HepG2 (cell line): ENCODE measurements at regions not wholly inside any gene's neighbourhood (a gene's known extent, or its start where the extent isn't known, plus 50 kb on each side); places are given as distances from the start of the nearest gene placed in this dataset.
"Not testable (repeated sequence)": the region's sequence is repeated elsewhere in the genome, so short reads cannot be mapped to it uniquely, and the experiment has no call there.

Source experiments
- ATAC-seq: fragments of 200-7000 bp; cut with Tn5 transposase; 3 replicates; pipeline ENCODE4 v1.9.1; 2020; ENCODE audit warnings: mild to moderate bottlenecking, moderate library complexity
- BruUV-seq: library from RNA; stranded (reverse); fragments of 400-500 nt; replicated peaks from 2 replicates; lab custom pipeline; 2021; lab: Mats Ljungman, UMichigan
- CTCF ChIA-PET: fragments of 300-600 bp; formaldehyde crosslinking; extraction: SDS; loops from one replicate; lab custom pipeline; 2021; ENCODE audit warnings: low total read pairs, inconsistent platforms, low intra/inter-chr PET ratio; lab: Yijun Ruan, JAX
- POLR2A ChIA-PET: fragments of 350-600 bp; sonication (Branson Sonifier 250); formaldehyde crosslinking; loops from one replicate; lab custom pipeline; 2020; ENCODE audit warnings: antibody characterized with exemption, inconsistent platforms; lab: Yijun Ruan, JAX
- DNase-seq: peaks from one replicate; pipeline ENCODE4 v3.0.0-alpha.2; 2015; ENCODE audit warnings: low spot score
- FAIRE-seq: peaks from 3 replicates; lab custom pipeline; 2011; peaks lifted over from hg19 to GRCh38; lab: Jason Lieb, UNC
- H2AFZ ChIP-seq: one replicate; pipeline ENCODE4 v1.6.1; 2011; ENCODE audit warnings: low read length, inconsistent platforms
- H3K27ac ChIP-seq: fragments of 300-600 bp; 3 replicates; pipeline ENCODE4 v1.8.0; 2011; ENCODE audit warnings: mixed run types, mild to moderate bottlenecking, mixed read lengths, low read length, inconsistent platforms; ENCODE audit not compliant: insufficient read depth; ENCODE audit errors: extremely low read length
- H3K27me3 ChIP-seq, 2 experiments: fragments of 200-600 bp in 1 of 2; 2 replicates in 1 of 2; 3 replicates in 1 of 2; pipeline versions ENCODE4 v1.6.0 to v1.8.0; 2011; ENCODE audit warnings: low read length in 2 of 2, mild to moderate bottlenecking in 2 of 2, moderate library complexity in 2 of 2, inconsistent platforms in 1 of 2; ENCODE audit not compliant: insufficient read depth in 2 of 2, control insufficient read depth in 1 of 2
- H3K36me3 ChIP-seq, 2 experiments: fragments of 200-600 bp in 1 of 2; replicated peaks in 1 of 2; 2 replicates in 1 of 2; 3 replicates in 1 of 2; pipeline versions ENCODE4 v1.5.1 to v1.8.0; 2011; ENCODE audit warnings: low read length in 2 of 2, inconsistent platforms in 1 of 2; ENCODE audit not compliant: insufficient read depth in 2 of 2, control insufficient read depth in 1 of 2
- H3K4me1 ChIP-seq: 2 replicates; pipeline ENCODE4 v1.5.1; 2012; ENCODE audit warnings: low read length, inconsistent platforms; ENCODE audit not compliant: insufficient read depth
- H3K4me2 ChIP-seq: 2 replicates; pipeline ENCODE4 v1.6.0; 2011; ENCODE audit warnings: low read depth, low read length, inconsistent platforms
- H3K4me3 ChIP-seq, 3 experiments: fragments of 200-600 bp in 1 of 3; sonication (generic), shearing (Covaris generic) in 1 of 3; replicated peaks in 1 of 3; 2 replicates each; pipeline ENCODE4 v1.5.1; 2011 to 2016; ENCODE audit warnings: low read length in 3 of 3, inconsistent platforms in 2 of 3, low read depth in 2 of 3, mild to moderate bottlenecking in 2 of 3, control low read depth in 1 of 3, mixed read lengths in 1 of 3; ENCODE audit not compliant: insufficient read depth in 1 of 3
- H3K79me2 ChIP-seq: one replicate; pipeline ENCODE4 v1.6.1; 2011; ENCODE audit warnings: low read length, inconsistent platforms; ENCODE audit not compliant: insufficient read depth
- H3K9ac ChIP-seq: 2 replicates; pipeline ENCODE4 v1.6.0; 2011; ENCODE audit warnings: mild to moderate bottlenecking, low read depth, low read length, inconsistent platforms; ENCODE audit not compliant: insufficient read depth
- H3K9me3 ChIP-seq: 2 replicates; pipeline ENCODE4 v1.5.1; 2012; ENCODE audit warnings: mild to moderate bottlenecking, low read length
- H4K20me1 ChIP-seq: 2 replicates; pipeline ENCODE4 v1.6.0; 2011; ENCODE audit warnings: inconsistent platforms, mild to moderate bottlenecking, low read length, moderate library complexity; ENCODE audit not compliant: insufficient read depth
- WGBS: methylation state at CpG from one replicate; pipeline ENCODE4 v1.1.6; 2017; ENCODE audit warnings: low lambda C conversion rate; 5-methylcytosine and 5-hydroxymethylcytosine counted together
- in situ Hi-C: cut with HindIII; loops from 2 replicates; pipeline ENCODE4 v1.10.0; 2017; ENCODE audit warnings: low pct_unique_long_range_greater_than_20kb; ENCODE audit not compliant: extremely low pct_ligation_motif_present
- intact Hi-C: fragments of 100-400 bp; cut with micrococcal nuclease; formaldehyde crosslinking; loops from one replicate; pipeline ENCODE4 v1.10.0; 2022; ENCODE audit not compliant: unreplicated experiment

DNA sequence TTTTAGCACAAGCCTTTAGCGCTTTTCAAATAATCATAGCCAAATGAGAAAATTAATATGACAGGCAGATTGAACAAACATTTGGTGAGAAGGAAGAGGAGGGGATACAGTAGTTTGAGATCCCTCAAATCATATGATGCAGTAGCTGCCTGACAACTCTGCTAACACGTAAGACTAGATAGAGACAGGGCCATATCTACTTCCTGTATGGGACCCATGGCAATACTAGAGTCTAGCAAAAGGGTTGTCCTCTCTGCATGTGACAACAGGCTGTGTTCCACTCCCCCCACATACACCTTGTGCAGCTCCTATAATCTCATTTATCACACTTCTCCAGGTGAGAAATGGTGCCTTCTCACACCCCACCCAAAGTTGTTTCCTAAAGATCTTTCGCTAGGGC lies 106.3 kb upstream of the NBPF26 start:
- H3K27ac ChIP-seq, H2AFZ ChIP-seq, intact Hi-C loops, H3K36me3 ChIP-seq, in situ Hi-C loops, H3K4me1 ChIP-seq, H3K4me3 ChIP-seq, FAIRE-seq, H3K9me3 ChIP-seq, BruUV-seq, H3K79me2 ChIP-seq, H3K4me2 ChIP-seq, H4K20me1 ChIP-seq, POLR2A ChIA-PET, ATAC-seq, DNase-seq, CTCF ChIA-PET, H3K27me3 ChIP-seq, H3K9ac ChIP-seq: not testable (repeated sequence)
- WGBS = no CpG with 5 or more reads among the region's 3 CpGs

DNA sequence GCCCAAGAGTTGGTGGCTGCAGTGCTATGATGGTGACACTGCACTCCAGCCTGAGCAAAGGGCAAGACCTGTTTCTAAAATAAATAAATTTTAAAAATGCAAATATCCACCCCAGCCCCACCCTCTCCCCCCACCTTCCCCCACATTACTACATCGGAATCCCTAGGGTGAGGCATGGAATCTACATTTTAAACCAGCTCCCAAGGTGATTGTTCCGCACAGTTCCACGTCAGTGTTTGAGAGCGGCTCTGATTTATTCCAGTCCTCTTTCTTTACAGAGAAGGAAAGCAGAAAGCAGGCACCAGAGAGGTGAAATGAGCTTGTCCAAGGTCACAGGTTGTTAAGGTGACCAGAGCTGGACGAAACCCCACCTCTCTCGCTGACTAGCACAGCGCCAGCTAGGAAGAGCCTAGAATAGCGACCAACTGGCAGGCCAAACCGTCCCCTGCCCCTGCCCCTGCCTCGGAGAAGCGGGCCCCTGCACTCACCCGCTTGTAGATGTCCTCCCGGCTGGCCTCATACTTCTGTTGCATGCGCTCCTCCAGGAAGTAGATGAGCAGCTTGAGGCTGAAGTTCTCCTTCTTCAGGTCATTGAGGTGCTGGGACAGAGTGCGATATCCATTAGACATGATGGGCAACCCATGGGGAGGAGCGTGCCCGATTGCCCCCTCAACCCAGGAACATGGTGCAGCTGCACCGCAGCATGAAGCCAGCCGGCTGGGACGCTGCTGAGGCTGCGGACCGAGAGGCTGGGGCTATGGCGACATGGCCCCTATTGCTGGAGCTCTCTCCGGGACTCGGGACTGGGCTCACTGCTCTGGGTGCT lies 103.7 kb upstream of the NBPF26 start:
- H4K20me1 ChIP-seq, H3K4me2 ChIP-seq, POLR2A ChIA-PET, ATAC-seq, H3K4me1 ChIP-seq, FAIRE-seq, H3K4me3 ChIP-seq, H3K27ac ChIP-seq, DNase-seq, H3K9me3 ChIP-seq, H3K79me2 ChIP-seq, BruUV-seq, intact Hi-C loops, in situ Hi-C loops, H3K27me3 ChIP-seq, H2AFZ ChIP-seq, CTCF ChIA-PET, H3K36me3 ChIP-seq, H3K9ac ChIP-seq: not testable (repeated sequence)
- no CpG with 5 or more reads among the region's 25 CpGs for WGBS

DNA sequence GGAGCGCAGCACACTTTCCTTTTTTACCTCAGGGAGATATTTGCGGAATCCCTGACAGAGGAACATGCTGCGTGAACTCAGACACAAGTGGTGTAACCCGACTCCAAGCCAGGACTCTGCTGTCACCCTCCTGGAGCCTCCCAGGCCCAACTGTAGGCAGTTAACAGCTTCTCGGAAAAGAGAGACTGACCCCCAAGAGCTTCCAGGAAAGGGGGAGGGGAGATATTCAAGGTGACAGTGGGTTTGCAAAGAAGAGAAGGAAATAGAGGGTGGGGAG lies 103.1 kb upstream of the NBPF26 start:
- H4K20me1 ChIP-seq, FAIRE-seq: not testable (repeated sequence)

DNA sequence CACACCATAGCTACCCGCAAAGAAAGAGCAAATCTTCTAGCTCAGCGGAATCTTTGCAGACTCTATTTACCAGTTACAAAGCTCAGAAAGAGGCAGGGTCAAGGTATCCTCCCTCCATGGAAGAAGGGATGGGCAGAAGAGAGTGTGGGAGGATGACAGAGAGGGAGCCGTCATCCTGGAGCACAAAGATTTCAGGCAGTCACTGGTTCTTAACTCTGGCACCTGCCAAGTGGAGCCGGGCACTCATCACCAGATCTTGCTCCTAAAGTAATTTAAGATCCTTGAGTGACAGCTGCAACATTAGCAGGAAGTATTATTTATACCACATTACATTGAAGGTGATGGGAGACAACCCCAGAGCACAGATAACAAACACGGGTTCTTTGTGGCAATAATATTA lies 102.5 kb upstream of the NBPF26 start:
- POLR2A ChIA-PET, in situ Hi-C loops, H2AFZ ChIP-seq, H3K79me2 ChIP-seq, intact Hi-C loops, FAIRE-seq, ATAC-seq, CTCF ChIA-PET, H3K4me3 ChIP-seq, H3K9me3 ChIP-seq, H3K4me2 ChIP-seq, H4K20me1 ChIP-seq, H3K4me1 ChIP-seq, H3K9ac ChIP-seq, H3K36me3 ChIP-seq, DNase-seq, H3K27me3 ChIP-seq, H3K27ac ChIP-seq, BruUV-seq: not testable (repeated sequence)
- WGBS = no CpG with 5 or more reads among the region's 5 CpGs

More for the DNA sequence above, 103.1 kb upstream of the NBPF26 start:
- H2AFZ ChIP-seq, CTCF ChIA-PET, intact Hi-C loops, H3K9me3 ChIP-seq, H3K4me2 ChIP-seq, DNase-seq, H3K9ac ChIP-seq, ATAC-seq, H3K4me3 ChIP-seq, H3K27me3 ChIP-seq, POLR2A ChIA-PET, H3K36me3 ChIP-seq, H3K27ac ChIP-seq, in situ Hi-C loops, H3K79me2 ChIP-seq, H3K4me1 ChIP-seq, BruUV-seq: not testable (repeated sequence)
- no CpG with 5 or more reads among the region's 5 CpGs for WGBS
